HEK293T (cell line): ENCODE measurements at regions not wholly inside any gene's neighbourhood (a gene's known extent, or its start where the extent isn't known, plus 50 kb on each side); places are given as distances from the start of the nearest gene placed in this dataset.

Experiments
- ARNT ChIP-seq: fragments of 450-650 bp; IDR thresholded peaks from 2 replicates; pipeline ENCODE4 v1.6.1; 2017; ENCODE audit warnings: mild to moderate bottlenecking
- CTBP1 ChIP-seq: fragments of 450-650 bp; IDR thresholded peaks from 2 replicates; pipeline ENCODE4 v1.6.1; 2016; ENCODE audit warnings: borderline replicate concordance
- FOXM1 ChIP-seq: fragments of 450-650 bp; IDR thresholded peaks from 2 replicates; pipeline ENCODE4 v1.6.1; 2017; ENCODE audit warnings: mild to moderate bottlenecking, borderline replicate concordance
- HDGF ChIP-seq: fragments of 450-650 bp; IDR thresholded peaks from 2 replicates; pipeline ENCODE4 v1.6.1; 2017; ENCODE audit warnings: antibody characterized with exemption, borderline replicate concordance
- LEF1 ChIP-seq: fragments of 450-650 bp; IDR thresholded peaks from 2 replicates; pipeline ENCODE4 v1.6.1; 2017; ENCODE audit warnings: mild to moderate bottlenecking, borderline replicate concordance
- TARDBP ChIP-seq: fragments of 450-650 bp; IDR thresholded peaks from 2 replicates; pipeline ENCODE4 v1.6.1; 2016

DNA sequence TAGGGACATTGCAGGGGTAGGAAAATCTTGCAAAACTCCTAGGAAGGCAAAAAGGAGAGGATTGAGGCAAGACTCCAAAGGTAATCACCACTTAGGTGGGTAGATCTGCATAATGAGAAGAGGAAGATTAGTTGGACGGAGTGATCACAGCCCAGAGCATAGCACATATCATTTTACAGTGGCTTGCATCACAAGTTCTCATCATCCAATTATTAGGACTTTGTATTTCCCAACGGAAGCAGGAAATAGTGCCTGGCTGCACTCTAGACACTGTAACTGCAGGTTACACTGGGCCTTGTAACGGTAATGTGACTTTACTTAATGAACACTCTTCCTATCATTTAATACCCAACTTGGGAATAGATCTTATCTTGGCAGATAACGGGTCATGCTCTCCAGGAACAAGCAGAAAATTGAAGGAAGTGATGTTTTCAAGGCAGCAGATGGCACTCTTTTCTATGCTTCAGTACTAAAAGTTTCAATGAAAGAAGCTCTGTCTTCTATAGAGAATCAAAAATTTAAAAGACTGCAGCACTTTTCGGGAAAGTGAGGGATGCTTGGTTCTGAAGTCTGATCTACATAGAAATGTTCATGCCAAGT, 101.9 kb upstream of the KCNMB2 start:
- TF ChIP-seq HDGF, result no peak
- no peak for TF ChIP-seq ARNT
- TF ChIP-seq CTBP1, result no peak
- TF ChIP-seq TARDBP, result no peak
- no peak for TF ChIP-seq FOXM1
- no peak for TF ChIP-seq LEF1
